Hepatocyte (in vitro differentiated cells): ENCODE measurements at regions not wholly inside any gene's neighbourhood (a gene's known extent, or its start where the extent isn't known, plus 50 kb on each side); places are given as distances from the start of the nearest gene placed in this dataset.

Experiments
- DNase-seq: peaks from one replicate; pipeline ENCODE4 v3.0.0-alpha.2; 2016; ENCODE audit warnings: low spot score
- H2AFZ ChIP-seq: fragments of 200-600 bp; sonication (generic); 2 replicates; pipeline ENCODE4 v1.6.0; 2016; ENCODE audit warnings: antibody characterized with exemption, mild to moderate bottlenecking
- H3K27ac ChIP-seq: fragments of 200-600 bp; sonication (generic); 2 replicates; pipeline ENCODE4 v1.5.1; 2016; ENCODE audit warnings: mild to moderate bottlenecking
- H3K27me3 ChIP-seq: fragments of 200-600 bp; sonication (generic); 2 replicates; pipeline ENCODE4 v1.6.1; 2016
- H3K36me3 ChIP-seq: fragments of 200-600 bp; sonication (generic); replicated peaks from 2 replicates; pipeline ENCODE4 v1.5.1; 2016; ENCODE audit warnings: low read depth; ENCODE audit not compliant: insufficient read depth
- H3K4me1 ChIP-seq: fragments of 200-600 bp; sonication (generic); 2 replicates; pipeline ENCODE4 v1.5.1; 2016; ENCODE audit warnings: mild to moderate bottlenecking, moderate library complexity; ENCODE audit not compliant: insufficient read depth
- H3K4me2 ChIP-seq: fragments of 200-600 bp; sonication (generic); 2 replicates; pipeline ENCODE4 v1.6.0; 2016
- H3K4me3 ChIP-seq: fragments of 200-600 bp; sonication (generic); 2 replicates; pipeline ENCODE4 v1.5.1; 2016; ENCODE audit warnings: mild to moderate bottlenecking
- H3K79me2 ChIP-seq: fragments of 200-600 bp; sonication (generic); 2 replicates; pipeline ENCODE4 v1.6.0; 2017; ENCODE audit warnings: mild to moderate bottlenecking
- H3K9me2 ChIP-seq: fragments of 200-600 bp; sonication (generic); replicated peaks from 2 replicates; pipeline ENCODE4 v1.6.0; 2017; ENCODE audit warnings: mild to moderate bottlenecking; ENCODE audit not compliant: insufficient read depth
- H3K9me3 ChIP-seq: fragments of 200-600 bp; sonication (generic); 2 replicates; pipeline ENCODE4 v1.5.1; 2016; ENCODE audit warnings: low read depth, mild to moderate bottlenecking
- H4K20me1 ChIP-seq: fragments of 200-600 bp; sonication (generic); 2 replicates; pipeline ENCODE4 v1.6.0; 2016; ENCODE audit warnings: mild to moderate bottlenecking; ENCODE audit not compliant: insufficient read depth, poor library complexity, severe bottlenecking
- EZH2 ChIP-seq: fragments of 200-600 bp; sonication (generic); IDR thresholded peaks from 2 replicates; pipeline ENCODE4 v1.6.1; 2016; ENCODE audit warnings: antibody characterized with exemption, mild to moderate bottlenecking, borderline replicate concordance
- EZH2phosphoT487 ChIP-seq: fragments of 200-600 bp; sonication (generic); IDR thresholded peaks from one replicate; pipeline ENCODE4 v1.6.1; 2018; ENCODE audit warnings: antibody characterized with exemption, mild to moderate bottlenecking, low read depth, moderate library complexity; ENCODE audit not compliant: unreplicated experiment, severe bottlenecking
- WGBS: methylation state at CpG from one replicate; pipeline ENCODE4 v1.1.6; 2016; ENCODE audit warnings: low lambda C conversion rate; ENCODE audit errors: missing lambda C conversion rate; 5-methylcytosine and 5-hydroxymethylcytosine counted together
- TF ChIP-seq, protein P1 (sequence below): fragments of 200-600 bp; sonication (generic); IDR thresholded peaks from 2 replicates; pipeline ENCODE4 v1.5.1; 2016; ENCODE audit warnings: antibody characterized with exemption, mild to moderate bottlenecking; ENCODE audit not compliant: poor library complexity

DNA sequence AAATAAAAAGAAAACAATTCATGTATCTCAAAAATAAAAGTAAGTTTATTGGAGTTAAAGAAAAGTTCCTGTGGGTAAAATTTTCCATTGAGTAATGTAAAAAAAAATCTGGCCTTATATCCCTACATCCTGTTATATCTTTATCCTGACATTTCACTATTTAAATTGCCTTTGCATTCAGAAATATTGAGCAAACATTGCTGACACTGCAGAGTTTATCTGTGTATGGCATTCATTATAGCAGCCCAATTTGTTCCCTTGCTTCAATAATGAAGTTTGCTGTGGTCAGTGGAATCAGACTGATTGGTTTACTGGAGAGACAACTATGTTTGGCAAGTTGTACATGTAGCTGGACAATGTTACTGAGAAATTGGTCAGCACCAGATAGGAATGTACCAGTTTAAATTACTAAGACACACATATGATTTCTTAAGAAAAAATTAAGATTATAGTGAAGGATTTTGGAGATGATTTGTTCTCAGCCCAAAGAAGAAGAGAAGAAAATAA is 271.7 kb downstream of the ANKRD7 start:
- Histone ChIP-seq H3K27me3 (no peaks in the 10 kb centered on the region), H3K4me2 (no peak overlapping the region), H2AFZ (no peak overlapping the region), H3K4me1 (no peaks in the 10 kb centered on the region), H3K27ac (no peak overlapping the region), H4K20me1 (no peaks in the 10 kb centered on the region), H3K79me2 (no peaks in the 10 kb centered on the region), H3K9me3 (no peaks in the 10 kb centered on the region), H3K9me2 (no peaks in the 10 kb centered on the region), H3K4me3 (no peak overlapping the region), H3K36me3 (no peaks in the 10 kb centered on the region)
- TF ChIP-seq EZH2: no peak
- TF ChIP-seq, protein P1, sequence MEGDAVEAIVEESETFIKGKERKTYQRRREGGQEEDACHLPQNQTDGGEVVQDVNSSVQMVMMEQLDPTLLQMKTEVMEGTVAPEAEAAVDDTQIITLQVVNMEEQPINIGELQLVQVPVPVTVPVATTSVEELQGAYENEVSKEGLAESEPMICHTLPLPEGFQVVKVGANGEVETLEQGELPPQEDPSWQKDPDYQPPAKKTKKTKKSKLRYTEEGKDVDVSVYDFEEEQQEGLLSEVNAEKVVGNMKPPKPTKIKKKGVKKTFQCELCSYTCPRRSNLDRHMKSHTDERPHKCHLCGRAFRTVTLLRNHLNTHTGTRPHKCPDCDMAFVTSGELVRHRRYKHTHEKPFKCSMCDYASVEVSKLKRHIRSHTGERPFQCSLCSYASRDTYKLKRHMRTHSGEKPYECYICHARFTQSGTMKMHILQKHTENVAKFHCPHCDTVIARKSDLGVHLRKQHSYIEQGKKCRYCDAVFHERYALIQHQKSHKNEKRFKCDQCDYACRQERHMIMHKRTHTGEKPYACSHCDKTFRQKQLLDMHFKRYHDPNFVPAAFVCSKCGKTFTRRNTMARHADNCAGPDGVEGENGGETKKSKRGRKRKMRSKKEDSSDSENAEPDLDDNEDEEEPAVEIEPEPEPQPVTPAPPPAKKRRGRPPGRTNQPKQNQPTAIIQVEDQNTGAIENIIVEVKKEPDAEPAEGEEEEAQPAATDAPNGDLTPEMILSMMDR: no peak
- no peak for TF ChIP-seq EZH2phosphoT487
- DNase-seq: no peak

DNA sequence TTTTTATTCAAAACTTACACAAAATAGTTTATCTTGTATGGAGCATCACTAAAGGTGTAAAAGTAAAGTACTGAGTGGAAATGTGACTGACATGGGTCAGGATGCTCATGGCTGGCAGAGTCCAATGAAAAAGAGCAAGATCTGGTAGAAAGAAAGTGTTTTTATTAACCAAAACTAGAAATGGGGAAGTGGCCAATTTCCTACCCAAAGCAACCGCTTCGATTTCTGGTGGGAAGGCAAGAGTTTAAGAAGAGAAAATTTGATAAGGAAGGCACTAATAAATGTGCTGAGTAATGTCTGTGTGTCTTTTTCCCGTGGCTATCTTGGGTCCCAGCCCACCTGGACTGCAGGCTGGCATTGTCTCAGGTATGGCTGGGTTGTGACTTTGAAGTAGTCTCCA is 277.7 kb downstream of the ANKRD7 start:
- H3K27me3 ChIP-seq: no peaks in the 10 kb centered on the region
- H3K9me2 ChIP-seq: no peaks in the 10 kb centered on the region
- no peaks in the 10 kb centered on the region for H3K79me2 ChIP-seq
- no peak for TF ChIP-seq EZH2
- TF ChIP-seq, protein P1: no peak
- no peak for TF ChIP-seq EZH2phosphoT487
- H3K9me3 ChIP-seq: no peaks in the 10 kb centered on the region
- no peak for DNase-seq
- 77% methylated on average over 3 of the region's 3 CpGs for WGBS
- H3K4me1 ChIP-seq: no peaks in the 10 kb centered on the region
- H4K20me1 ChIP-seq: no peaks in the 10 kb centered on the region
- no peak overlapping the region for H2AFZ ChIP-seq
- no peak overlapping the region for H3K4me3 ChIP-seq
- no peak overlapping the region for H3K27ac ChIP-seq
- no peaks in the 10 kb centered on the region for H3K36me3 ChIP-seq
- no peak overlapping the region for H3K4me2 ChIP-seq

DNA sequence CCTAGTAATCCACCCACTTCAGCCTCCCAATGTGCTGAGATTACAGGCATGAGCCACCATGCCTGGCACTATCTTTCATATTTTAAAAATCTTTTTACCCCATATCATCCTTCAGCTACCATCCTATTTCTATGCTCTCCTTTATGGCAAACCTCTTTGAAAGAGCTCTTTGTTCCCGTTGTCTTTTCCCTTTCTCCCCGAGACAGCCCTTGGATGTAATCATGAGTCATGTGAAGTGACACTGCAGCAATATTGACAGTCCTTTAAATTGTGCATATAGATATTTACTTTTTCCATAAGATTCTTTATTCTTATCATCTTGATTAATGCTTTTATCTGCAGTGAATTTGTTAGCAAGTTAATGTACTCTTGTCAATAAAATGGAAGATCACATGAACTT is 286.6 kb downstream of the ANKRD7 start:
- H2AFZ ChIP-seq: no peak overlapping the region
- 78% methylated on average over 2 of the region's 2 CpGs for WGBS
- no peak overlapping the region for H3K27ac ChIP-seq
- no peaks in the 10 kb centered on the region for H3K27me3 ChIP-seq
- H3K9me3 ChIP-seq: no peaks in the 10 kb centered on the region
- H3K9me2 ChIP-seq: no peaks in the 10 kb centered on the region
- TF ChIP-seq EZH2phosphoT487 (no peak), EZH2 (no peak)
- TF ChIP-seq, protein P1: no peak
- DNase-seq: no peak
- H3K79me2 ChIP-seq: no peaks in the 10 kb centered on the region
- no peak overlapping the region for H3K4me2 ChIP-seq
- no peak overlapping the region for H3K4me3 ChIP-seq
- H4K20me1 ChIP-seq: no peaks in the 10 kb centered on the region
- no peaks in the 10 kb centered on the region for H3K4me1 ChIP-seq
- no peaks in the 10 kb centered on the region for H3K36me3 ChIP-seq

DNA sequence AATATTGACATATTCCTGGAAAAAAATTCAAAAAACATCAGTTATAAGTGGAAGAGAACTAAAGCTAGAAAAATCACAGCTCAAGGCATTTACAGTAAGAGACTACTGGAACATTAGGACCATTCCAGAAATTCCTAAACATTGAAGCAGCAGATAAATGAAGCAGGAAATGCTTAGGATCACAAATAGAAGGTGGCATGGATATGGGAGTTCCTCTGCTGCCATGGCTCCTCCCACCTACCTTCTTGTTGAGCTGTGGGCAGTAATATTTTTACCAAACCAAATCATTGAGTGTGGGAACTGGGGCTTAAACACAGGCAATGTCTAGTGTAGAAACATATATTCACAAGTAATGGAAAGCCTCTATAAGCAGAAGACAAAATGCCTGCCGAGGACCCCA is 292.8 kb downstream of the ANKRD7 start:
- Histone ChIP-seq H2AFZ (no peak overlapping the region), H3K27me3 (no peaks in the 10 kb centered on the region), H3K4me2 (no peak overlapping the region), H3K36me3 (no peaks in the 10 kb centered on the region), H3K4me3 (no peak overlapping the region), H3K9me2 (no peaks in the 10 kb centered on the region), H3K4me1 (no peaks in the 10 kb centered on the region), H3K27ac (no peak overlapping the region), H3K9me3 (no peaks in the 10 kb centered on the region), H3K79me2 (no peaks in the 10 kb centered on the region), H4K20me1 (no peaks in the 10 kb centered on the region)
- WGBS: 0% methylated on average over 1 of the region's 1 CpG
- no peak for TF ChIP-seq EZH2
- no peak for DNase-seq
